ENCODE measurements at regions not wholly inside any gene's neighbourhood (a gene's known extent, or its start where the extent isn't known, plus 50 kb on each side); places are given as distances from the start of the nearest gene placed in this dataset.

DNA sequence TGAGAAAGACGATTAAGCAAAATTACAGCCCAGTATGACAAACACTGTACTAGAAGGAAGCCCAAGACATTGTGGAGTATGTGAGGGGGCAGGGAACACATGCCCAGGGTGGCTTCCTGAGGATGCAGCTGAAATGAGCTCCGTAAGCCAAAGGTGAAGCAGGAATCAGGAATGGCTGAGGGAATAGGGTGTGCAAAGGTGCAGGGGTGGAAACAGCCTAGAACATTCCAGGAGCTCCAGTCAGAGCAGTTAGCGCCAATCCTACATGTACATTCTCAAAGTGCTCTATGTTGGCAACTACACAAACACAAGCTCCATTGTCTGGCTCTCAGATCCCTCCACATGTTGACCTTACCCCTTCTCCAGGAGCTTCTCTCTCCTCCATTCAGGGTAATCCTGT, 257.9 kb downstream of the MAN2A1 start (continued):
- TF ChIP-seq, protein P1, sequence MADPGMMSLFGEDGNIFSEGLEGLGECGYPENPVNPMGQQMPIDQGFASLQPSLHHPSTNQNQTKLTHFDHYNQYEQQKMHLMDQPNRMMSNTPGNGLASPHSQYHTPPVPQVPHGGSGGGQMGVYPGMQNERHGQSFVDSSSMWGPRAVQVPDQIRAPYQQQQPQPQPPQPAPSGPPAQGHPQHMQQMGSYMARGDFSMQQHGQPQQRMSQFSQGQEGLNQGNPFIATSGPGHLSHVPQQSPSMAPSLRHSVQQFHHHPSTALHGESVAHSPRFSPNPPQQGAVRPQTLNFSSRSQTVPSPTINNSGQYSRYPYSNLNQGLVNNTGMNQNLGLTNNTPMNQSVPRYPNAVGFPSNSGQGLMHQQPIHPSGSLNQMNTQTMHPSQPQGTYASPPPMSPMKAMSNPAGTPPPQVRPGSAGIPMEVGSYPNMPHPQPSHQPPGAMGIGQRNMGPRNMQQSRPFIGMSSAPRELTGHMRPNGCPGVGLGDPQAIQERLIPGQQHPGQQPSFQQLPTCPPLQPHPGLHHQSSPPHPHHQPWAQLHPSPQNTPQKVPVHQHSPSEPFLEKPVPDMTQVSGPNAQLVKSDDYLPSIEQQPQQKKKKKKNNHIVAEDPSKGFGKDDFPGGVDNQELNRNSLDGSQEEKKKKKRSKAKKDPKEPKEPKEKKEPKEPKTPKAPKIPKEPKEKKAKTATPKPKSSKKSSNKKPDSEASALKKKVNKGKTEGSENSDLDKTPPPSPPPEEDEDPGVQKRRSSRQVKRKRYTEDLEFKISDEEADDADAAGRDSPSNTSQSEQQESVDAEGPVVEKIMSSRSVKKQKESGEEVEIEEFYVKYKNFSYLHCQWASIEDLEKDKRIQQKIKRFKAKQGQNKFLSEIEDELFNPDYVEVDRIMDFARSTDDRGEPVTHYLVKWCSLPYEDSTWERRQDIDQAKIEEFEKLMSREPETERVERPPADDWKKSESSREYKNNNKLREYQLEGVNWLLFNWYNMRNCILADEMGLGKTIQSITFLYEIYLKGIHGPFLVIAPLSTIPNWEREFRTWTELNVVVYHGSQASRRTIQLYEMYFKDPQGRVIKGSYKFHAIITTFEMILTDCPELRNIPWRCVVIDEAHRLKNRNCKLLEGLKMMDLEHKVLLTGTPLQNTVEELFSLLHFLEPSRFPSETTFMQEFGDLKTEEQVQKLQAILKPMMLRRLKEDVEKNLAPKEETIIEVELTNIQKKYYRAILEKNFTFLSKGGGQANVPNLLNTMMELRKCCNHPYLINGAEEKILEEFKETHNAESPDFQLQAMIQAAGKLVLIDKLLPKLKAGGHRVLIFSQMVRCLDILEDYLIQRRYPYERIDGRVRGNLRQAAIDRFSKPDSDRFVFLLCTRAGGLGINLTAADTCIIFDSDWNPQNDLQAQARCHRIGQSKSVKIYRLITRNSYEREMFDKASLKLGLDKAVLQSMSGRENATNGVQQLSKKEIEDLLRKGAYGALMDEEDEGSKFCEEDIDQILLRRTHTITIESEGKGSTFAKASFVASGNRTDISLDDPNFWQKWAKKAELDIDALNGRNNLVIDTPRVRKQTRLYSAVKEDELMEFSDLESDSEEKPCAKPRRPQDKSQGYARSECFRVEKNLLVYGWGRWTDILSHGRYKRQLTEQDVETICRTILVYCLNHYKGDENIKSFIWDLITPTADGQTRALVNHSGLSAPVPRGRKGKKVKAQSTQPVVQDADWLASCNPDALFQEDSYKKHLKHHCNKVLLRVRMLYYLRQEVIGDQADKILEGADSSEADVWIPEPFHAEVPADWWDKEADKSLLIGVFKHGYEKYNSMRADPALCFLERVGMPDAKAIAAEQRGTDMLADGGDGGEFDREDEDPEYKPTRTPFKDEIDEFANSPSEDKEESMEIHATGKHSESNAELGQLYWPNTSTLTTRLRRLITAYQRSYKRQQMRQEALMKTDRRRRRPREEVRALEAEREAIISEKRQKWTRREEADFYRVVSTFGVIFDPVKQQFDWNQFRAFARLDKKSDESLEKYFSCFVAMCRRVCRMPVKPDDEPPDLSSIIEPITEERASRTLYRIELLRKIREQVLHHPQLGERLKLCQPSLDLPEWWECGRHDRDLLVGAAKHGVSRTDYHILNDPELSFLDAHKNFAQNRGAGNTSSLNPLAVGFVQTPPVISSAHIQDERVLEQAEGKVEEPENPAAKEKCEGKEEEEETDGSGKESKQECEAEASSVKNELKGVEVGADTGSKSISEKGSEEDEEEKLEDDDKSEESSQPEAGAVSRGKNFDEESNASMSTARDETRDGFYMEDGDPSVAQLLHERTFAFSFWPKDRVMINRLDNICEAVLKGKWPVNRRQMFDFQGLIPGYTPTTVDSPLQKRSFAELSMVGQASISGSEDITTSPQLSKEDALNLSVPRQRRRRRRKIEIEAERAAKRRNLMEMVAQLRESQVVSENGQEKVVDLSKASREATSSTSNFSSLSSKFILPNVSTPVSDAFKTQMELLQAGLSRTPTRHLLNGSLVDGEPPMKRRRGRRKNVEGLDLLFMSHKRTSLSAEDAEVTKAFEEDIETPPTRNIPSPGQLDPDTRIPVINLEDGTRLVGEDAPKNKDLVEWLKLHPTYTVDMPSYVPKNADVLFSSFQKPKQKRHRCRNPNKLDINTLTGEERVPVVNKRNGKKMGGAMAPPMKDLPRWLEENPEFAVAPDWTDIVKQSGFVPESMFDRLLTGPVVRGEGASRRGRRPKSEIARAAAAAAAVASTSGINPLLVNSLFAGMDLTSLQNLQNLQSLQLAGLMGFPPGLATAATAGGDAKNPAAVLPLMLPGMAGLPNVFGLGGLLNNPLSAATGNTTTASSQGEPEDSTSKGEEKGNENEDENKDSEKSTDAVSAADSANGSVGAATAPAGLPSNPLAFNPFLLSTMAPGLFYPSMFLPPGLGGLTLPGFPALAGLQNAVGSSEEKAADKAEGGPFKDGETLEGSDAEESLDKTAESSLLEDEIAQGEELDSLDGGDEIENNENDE (IDR thresholded peaks at IDR 0.05; ENCODE audit: insufficient replicate concordance, low read length): no peak
- TF ChIP-seq EGR1 (IDR thresholded peaks at IDR 0.05; ENCODE audit: borderline replicate concordance, low read depth, low read length) (no peak), HDAC6 (IDR thresholded peaks at IDR 0.05; ENCODE audit: low read depth, low read length) (no peak), GABPA (IDR thresholded peaks at IDR 0.05; ENCODE audit: borderline replicate concordance, insufficient read depth, low read length) (no peak), CBX8 (IDR thresholded peaks at IDR 0.05; ENCODE audit: borderline replicate concordance, low read depth, low read length) (no peak)
